ENCODE measurements at regions not wholly inside any gene's neighbourhood (a gene's known extent, or its start where the extent isn't known, plus 50 kb on each side); places are given as distances from the start of the nearest gene placed in this dataset.

GRCh38 chr2:13546131-13546530 lies 829.4 kb downstream of the TRIB2 start:
- Histone ChIP-seq H3K9me3 (replicated peaks; ENCODE audit: control insufficient read depth, insufficient read depth, low read length) (peaks cover 3% of the 10 kb centered on the region; the same call in 2 of the 3 replicates), H3K36me3 (ENCODE audit: control insufficient read depth in 2 of 2, insufficient read depth in 2 of 2, low read length in 1 of 2) (no peaks in the 10 kb centered on the region), H3K4me1 (ENCODE audit: control insufficient read depth, insufficient read depth, low read length) (peaks cover 8% of the 10 kb centered on the region; the same call in 1 of the 2 replicates), H3K79me2 (ENCODE audit: control insufficient read depth, insufficient read depth, low read length) (no peaks in the 10 kb centered on the region), H3K4me2 (ENCODE audit: control insufficient read depth, insufficient read depth) (no peak overlapping the region), H3K9ac (ENCODE audit: control insufficient read depth, insufficient read depth, low read length) (no peak overlapping the region), H2AFZ (ENCODE audit: control insufficient read depth, low read depth, low read length) (no peak overlapping the region), H3K4me3 (no peak overlapping the region), H3K27ac (ENCODE audit: control insufficient read depth, insufficient read depth) (no peak overlapping the region), H3K27me3 (replicated peaks in 1 of 2; ENCODE audit: control insufficient read depth in 2 of 2, insufficient read depth in 2 of 2, low read length in 1 of 2) (no peaks in the 10 kb centered on the region), H4K20me1 (ENCODE audit: control insufficient read depth, insufficient read depth) (no peaks in the 10 kb centered on the region)
- no peak for FAIRE-seq
- ChIA-PET POLR2A (interaction anchor here (0.9 to 1.4 kb wide), 2 partner anchors 23 to 24 kb away, joined by 4 to 5 read pairs; no protein-coding TSS in a partner anchor), SMC1A (ENCODE audit: uncharacterized antibody, unreplicated experiment) (interaction anchor here (1.2 to 2.0 kb wide), 5 partner anchors 9 to 17 kb away, joined by 3 to 10 read pairs (median 6); no protein-coding TSS in a partner anchor), RAD21 (ENCODE audit: unreplicated experiment) (interaction anchor here (1.1 to 7.0 kb wide), 2 partner anchors 8 to 23 kb away, joined by 4 to 70 read pairs; no protein-coding TSS in a partner anchor), CTCF (no interaction called here)
- no peak for TF ChIP-seq PML (IDR thresholded peaks at IDR 0.05; ENCODE audit: low read length)
- no peak for TF ChIP-seq ATF2 (IDR thresholded peaks at IDR 0.05; ENCODE audit: low read length)
- TF ChIP-seq CHD1 (IDR thresholded peaks at IDR 0.05; ENCODE audit: low read depth, low read length), result no peak
- TF ChIP-seq POLR2AphosphoS2 (IDR thresholded peaks at IDR 0.05; ENCODE audit: low read depth, low read length), result no peak
- no peak for TF ChIP-seq EED (IDR thresholded peaks at IDR 0.05; ENCODE audit: low read depth)
- no peak for TF ChIP-seq ZBTB40 (IDR thresholded peaks at IDR 0.05; ENCODE audit: borderline replicate concordance)
- no peak for TF ChIP-seq TCF12 (IDR thresholded peaks at IDR 0.05; ENCODE audit: low read depth, low read length)
- no peak for TF ChIP-seq SMARCA5 (IDR thresholded peaks at IDR 0.05)
- no peak for TF ChIP-seq CREM (IDR thresholded peaks at IDR 0.05; ENCODE audit: low read depth)
- TF ChIP-seq BRCA1 (IDR thresholded peaks at IDR 0.05; ENCODE audit: low read depth, low read length), result no peak
- no peak for TF ChIP-seq CREB1 (IDR thresholded peaks at IDR 0.05; ENCODE audit: low read depth)
- TF ChIP-seq SUPT20H (IDR thresholded peaks at IDR 0.05; ENCODE audit: borderline replicate concordance, control insufficient read depth, low read depth, low read length), result no peak
- TF ChIP-seq, protein P1, sequence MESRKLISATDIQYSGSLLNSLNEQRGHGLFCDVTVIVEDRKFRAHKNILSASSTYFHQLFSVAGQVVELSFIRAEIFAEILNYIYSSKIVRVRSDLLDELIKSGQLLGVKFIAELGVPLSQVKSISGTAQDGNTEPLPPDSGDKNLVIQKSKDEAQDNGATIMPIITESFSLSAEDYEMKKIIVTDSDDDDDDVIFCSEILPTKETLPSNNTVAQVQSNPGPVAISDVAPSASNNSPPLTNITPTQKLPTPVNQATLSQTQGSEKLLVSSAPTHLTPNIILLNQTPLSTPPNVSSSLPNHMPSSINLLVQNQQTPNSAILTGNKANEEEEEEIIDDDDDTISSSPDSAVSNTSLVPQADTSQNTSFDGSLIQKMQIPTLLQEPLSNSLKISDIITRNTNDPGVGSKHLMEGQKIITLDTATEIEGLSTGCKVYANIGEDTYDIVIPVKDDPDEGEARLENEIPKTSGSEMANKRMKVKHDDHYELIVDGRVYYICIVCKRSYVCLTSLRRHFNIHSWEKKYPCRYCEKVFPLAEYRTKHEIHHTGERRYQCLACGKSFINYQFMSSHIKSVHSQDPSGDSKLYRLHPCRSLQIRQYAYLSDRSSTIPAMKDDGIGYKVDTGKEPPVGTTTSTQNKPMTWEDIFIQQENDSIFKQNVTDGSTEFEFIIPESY (IDR thresholded peaks at IDR 0.05), result no peak
- TF ChIP-seq NRF1 (conservative IDR thresholded peaks at IDR 0.05; ENCODE audit: low read depth, low read length), result no peak
- no peak for TF ChIP-seq POLR2A (IDR thresholded peaks at IDR 0.05; ENCODE audit: low read depth, low read length)
- no peak for TF ChIP-seq LARP7 (IDR thresholded peaks at IDR 0.05)
- DNase-seq (ENCODE audit: low read depth, low spot score), result no peak
- 50% methylated on average over 1 of the region's 1 CpG for WGBS (ENCODE audit: insufficient coverage, insufficient replicate concordance, low lambda C conversion rate, missing lambda C conversion rate)
- no peak for ATAC-seq
- in situ Hi-C loops (cut with MboI) (no loop called here), intact Hi-C loops (cut with micrococcal nuclease; ENCODE audit: unreplicated experiment) (no loop called here)
- BruUV-seq (replicated peaks), result no TSS peak
